Suppressor macrophage (primary cell): ENCODE measurements at regions not wholly inside any gene's neighbourhood (a gene's known extent, or its start where the extent isn't known, plus 50 kb on each side); places are given as distances from the start of the nearest gene placed in this dataset.

Source experiments
- DNase-seq, 4 experiments: peaks; one replicate each; pipeline ENCODE4 v3.0.0-alpha.2; 2020 to 2022

- DNase-seq: no peak
Observed at GRCh38 chr16:73669535-73670274, 621.8 kb upstream of the ZFHX3 start.

DNA sequence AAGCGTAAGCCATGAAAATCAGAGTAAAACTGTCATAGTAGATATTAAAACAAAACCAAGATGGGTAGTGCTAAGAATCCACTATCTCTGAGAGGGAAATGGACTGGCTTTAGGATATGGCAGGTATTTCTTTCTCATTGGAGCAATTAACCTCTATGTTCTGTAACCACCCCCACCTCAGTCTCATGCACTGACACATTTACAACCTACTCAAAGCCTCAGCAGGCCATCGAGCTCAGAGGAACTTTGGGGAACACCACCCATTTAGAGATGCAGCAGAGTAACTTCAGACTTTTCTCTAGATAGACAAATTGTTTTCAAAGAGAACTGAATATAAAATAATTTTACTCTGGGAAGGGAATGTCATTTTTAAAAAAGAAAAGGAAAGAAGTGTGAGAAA is 615.8 kb upstream of the ZFHX3 start:
- no peak for DNase-seq

GRCh38 chr16:73636196-73636595 is 588.3 kb upstream of the ZFHX3 start:
- DNase-seq: no peak

DNA sequence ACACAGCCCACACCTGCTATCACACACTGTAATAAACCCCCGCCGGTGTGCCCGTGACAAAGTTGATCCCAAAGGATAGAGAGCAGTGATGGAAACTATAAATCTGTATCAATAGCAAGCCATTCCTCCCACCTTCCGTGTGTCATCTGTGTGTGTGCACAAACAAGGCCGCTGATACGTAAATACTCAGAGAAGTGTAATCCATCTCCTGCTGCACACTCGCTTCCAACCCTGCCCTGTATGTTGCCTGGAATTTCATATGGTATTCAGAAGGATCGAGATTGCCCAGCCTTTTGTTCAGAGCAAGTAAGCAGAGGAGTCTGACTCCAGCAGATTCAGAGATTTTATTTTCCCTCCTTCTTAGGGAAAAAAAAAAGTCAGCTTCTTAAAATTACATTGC is 581.1 kb upstream of the ZFHX3 start:
- no peak for DNase-seq

- DNase-seq: no peak
Observed at GRCh38 chr16:73617738-73618137, 569.8 kb upstream of the ZFHX3 start.

GRCh38 chr16:73616770-73617169 is 568.8 kb upstream of the ZFHX3 start:
- no peak for DNase-seq

- no peak for DNase-seq
Observed at GRCh38 chr16:73616166-73616753, 568.3 kb upstream of the ZFHX3 start.

GRCh38 chr16:73615071-73615940 is 567.4 kb upstream of the ZFHX3 start:
- no peak for DNase-seq

- DNase-seq: no peak
Observed at GRCh38 chr16:73614131-73614530, 566.2 kb upstream of the ZFHX3 start.

DNA sequence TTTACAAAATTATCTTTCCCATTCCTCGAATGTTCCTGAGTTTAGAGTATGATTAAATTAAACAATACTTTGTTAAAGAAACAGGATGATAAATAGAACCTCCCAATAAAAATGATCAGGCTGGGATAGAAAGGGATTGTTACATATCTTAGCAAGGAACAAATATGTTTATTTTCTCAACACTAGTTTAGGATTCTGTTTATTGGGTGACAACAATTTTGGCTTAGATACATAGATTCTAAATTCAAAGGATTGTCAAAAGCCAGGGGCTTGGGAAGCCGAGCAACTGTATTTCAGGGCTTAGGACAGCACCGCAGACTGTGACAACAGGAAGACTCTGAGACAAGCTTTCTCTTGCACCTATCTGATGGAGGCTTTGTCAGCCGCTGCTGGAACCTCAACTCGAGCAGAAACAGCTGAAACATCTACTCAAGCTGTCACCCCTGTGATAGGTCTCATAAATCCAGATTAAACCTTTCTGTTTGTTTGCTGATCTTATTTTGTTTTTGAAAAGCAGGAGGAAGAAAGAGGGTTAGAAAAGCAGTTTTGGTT is 562.8 kb upstream of the ZFHX3 start:
- no peak for DNase-seq

DNA sequence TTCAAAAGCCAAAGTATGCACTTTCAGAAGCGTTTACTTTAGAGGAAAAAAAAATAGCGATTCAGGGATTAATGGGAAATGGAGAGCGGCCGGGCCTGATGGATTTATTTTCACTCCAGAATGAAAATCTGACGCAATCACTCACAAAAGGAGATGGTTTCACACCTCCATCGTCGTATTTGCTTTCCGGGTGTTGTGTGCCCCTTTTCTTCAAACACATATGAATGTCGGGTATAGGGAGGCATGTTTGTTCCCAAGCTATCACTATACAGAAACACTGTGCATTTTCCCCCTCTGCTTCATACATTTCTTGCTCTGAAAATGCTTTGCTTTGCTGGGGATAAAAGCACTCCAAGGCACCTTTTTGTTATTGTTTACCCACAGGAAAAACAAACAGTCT is 562.2 kb upstream of the ZFHX3 start:
- DNase-seq: no peak

GRCh38 chr16:73608911-73609310 is 561.0 kb upstream of the ZFHX3 start:
- DNase-seq: no peak

- DNase-seq: no peak
Observed at GRCh38 chr16:73605309-73605708, 557.4 kb upstream of the ZFHX3 start.

DNA sequence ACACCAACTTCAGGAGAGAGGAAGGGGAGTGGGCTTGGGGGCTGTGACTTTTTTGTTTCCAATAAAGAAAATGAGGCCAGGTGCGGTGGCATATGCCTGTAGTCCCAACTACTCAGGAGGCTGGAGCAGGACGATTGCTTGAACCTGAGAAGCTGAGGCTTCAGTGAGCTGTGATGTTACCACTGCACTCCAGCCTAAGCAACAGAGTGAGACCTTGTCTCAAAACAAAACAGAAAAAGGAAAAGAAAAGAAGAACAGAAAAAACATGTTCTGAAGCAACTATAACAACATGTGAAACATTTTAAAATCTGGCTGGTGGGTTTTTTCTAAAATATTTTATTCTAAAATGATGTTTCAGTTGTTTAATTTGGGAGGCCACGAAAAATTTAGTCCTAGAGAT is 554.0 kb upstream of the ZFHX3 start:
- no peak for DNase-seq

- DNase-seq: no peak
Observed at GRCh38 chr16:73599870-73600269, 551.9 kb upstream of the ZFHX3 start.

- no peak for DNase-seq
Observed at GRCh38 chr16:73599351-73599750, 551.4 kb upstream of the ZFHX3 start.

- DNase-seq: no peak
Observed at GRCh38 chr16:73584157-73584556, 536.2 kb upstream of the ZFHX3 start.

DNA sequence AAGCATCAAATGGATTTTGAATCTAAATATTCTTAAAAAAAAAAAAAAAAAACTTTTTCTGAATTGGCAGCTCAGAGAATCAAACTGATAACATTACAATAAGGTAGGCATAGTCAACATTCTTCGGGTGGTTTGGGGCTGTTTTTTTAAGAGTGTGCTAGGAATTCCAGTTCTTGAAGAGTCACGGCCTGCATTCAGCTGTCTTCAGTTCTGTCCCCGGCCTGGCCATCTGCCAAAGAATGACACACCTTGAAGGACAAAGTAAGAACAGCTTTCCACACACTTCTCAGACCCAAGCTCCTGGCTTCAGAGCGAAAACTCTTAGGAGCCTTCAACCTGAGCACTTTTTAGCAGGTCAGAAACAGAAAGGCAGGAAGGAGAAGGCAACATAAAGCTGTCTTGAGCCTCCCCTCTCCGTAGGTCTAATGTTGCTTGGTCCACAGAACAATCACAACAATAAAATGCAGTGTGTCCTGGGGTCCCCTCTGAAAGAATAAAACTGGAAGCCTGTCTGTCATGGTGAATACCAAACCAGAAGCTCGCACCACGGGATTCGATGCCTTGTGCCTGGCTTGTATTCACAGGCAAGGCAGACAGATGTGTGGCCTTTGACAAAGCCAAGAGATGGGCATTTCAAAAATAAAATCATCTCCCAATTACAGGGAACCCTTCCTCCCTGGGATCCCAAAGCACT is 524.4 kb upstream of the ZFHX3 start:
- peak in 1 of 4 experiments; percentile 2 for DNase-seq

- DNase-seq: no peak
Observed at GRCh38 chr16:73569266-73569980, 521.5 kb upstream of the ZFHX3 start.

DNA sequence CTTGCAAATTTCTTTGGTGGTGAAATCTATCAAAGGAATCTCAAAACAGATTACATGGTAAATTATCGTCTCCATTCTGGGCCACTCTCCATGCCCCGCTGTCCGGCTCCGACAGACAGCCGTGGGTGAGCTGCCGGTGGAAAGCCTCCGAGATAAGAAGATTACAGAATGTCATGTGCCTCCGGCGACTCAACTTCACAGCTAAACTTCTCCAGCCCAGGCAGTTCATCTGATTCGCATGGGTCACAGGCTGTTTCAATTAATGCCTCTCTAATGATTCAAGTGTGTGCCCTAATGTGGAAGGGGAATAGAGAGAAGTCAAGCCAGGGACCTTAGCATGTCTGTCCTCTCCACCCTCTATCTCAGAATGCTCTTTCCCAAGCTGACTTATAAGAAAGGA is 520.8 kb upstream of the ZFHX3 start:
- no peak for DNase-seq

GRCh38 chr16:73565925-73566324 is 518.0 kb upstream of the ZFHX3 start:
- DNase-seq: no peak

DNA sequence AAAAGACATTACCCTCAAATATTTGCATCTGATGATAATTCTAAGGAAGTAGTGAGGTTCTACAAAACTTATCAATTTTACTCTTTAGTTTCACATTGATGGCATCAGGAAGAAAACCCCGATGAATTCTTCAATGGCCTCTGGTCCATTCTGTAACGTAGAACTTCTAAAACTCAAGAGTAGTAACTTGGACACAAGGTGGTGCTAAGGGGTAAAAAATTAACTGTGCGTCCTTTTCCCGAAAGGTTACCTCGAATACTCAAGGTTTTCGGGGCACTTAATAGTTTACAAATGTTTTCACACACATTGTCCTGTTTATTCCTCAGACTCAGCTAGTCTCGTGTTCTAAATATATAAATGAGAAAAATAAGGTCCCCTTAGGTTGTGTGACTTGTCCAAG is 517.3 kb upstream of the ZFHX3 start:
- DNase-seq: no peak
